Neural cell (in vitro differentiated cells): ENCODE measurements at regions not wholly inside any gene's neighbourhood (a gene's known extent, or its start where the extent isn't known, plus 50 kb on each side); places are given as distances from the start of the nearest gene placed in this dataset.

ENCODE experiments used
- H2AFZ ChIP-seq: fragments of 200-600, 300-800 bp; sonication (generic), shearing (Covaris generic); 2 replicates; pipeline ENCODE4 v1.6.0; 2014; ENCODE audit warnings: low read depth, mild to moderate bottlenecking, antibody characterized with exemption, low read length, moderate library complexity
- H3F3A ChIP-seq: fragments of 200-600 bp; shearing (Covaris generic); 2 replicates; pipeline ENCODE4 v1.6.1; 2016; ENCODE audit warnings: mild to moderate bottlenecking, moderate library complexity, mixed read lengths, antibody characterized with exemption, low read length; ENCODE audit not compliant: insufficient read depth, poor library complexity, severe bottlenecking
- H3K27ac ChIP-seq: fragments of 200-600, 300-800 bp; sonication (generic), shearing (Covaris generic); 2 replicates; pipeline ENCODE4 v1.5.1; 2014; ENCODE audit warnings: mild to moderate bottlenecking, low read length, moderate library complexity
- H3K27me3 ChIP-seq: fragments of 300-800, 200-600 bp; sonication (generic), shearing (Covaris generic); 2 replicates; pipeline ENCODE4 v1.6.0; 2014; ENCODE audit warnings: mild to moderate bottlenecking, low read depth, low read length, moderate library complexity; ENCODE audit not compliant: insufficient read depth
- H3K36me3 ChIP-seq: fragments of 300-800, 200-600 bp; sonication (generic), shearing (Covaris generic); 2 replicates; pipeline ENCODE4 v1.5.1; 2014; ENCODE audit warnings: mild to moderate bottlenecking, antibody characterized with exemption, low read length, moderate library complexity; ENCODE audit not compliant: insufficient read depth
- H3K4me2 ChIP-seq: fragments of 300-800, 200-600 bp; sonication (generic), shearing (Covaris generic); 2 replicates; pipeline ENCODE4 v1.6.0; 2014; ENCODE audit warnings: mild to moderate bottlenecking, low read length
- H3K4me3 ChIP-seq: fragments of 300-800, 200-600 bp; sonication (generic), shearing (Covaris generic); 2 replicates; pipeline ENCODE4 v1.5.1; 2014; ENCODE audit warnings: mild to moderate bottlenecking, low read length, moderate library complexity
- H3K79me2 ChIP-seq: fragments of 200-600 bp; shearing (Covaris generic); replicated peaks from 2 replicates; pipeline ENCODE4 v1.6.0; 2014; ENCODE audit warnings: mild to moderate bottlenecking, low read length, moderate library complexity; ENCODE audit not compliant: insufficient read depth
- H3K9ac ChIP-seq: fragments of 300-800, 200-600 bp; sonication (generic), shearing (Covaris generic); 2 replicates; pipeline ENCODE4 v1.6.1; 2016; ENCODE audit warnings: mild to moderate bottlenecking, low read length, mixed read lengths
- H3K9me2 ChIP-seq: fragments of 200-600 bp; shearing (Covaris generic); 2 replicates; pipeline ENCODE4 v1.6.1; 2016; ENCODE audit warnings: mild to moderate bottlenecking, low read length, mixed read lengths; ENCODE audit not compliant: insufficient read depth
- H3K9me3 ChIP-seq: fragments of 200-600, 300-800 bp; sonication (generic), shearing (Covaris generic); 2 replicates; pipeline ENCODE4 v1.6.1; 2016; ENCODE audit warnings: mild to moderate bottlenecking, mixed run types, low read length, moderate library complexity, mixed read lengths
- H4K20me1 ChIP-seq: fragments of 200-600 bp; shearing (Covaris generic); 2 replicates; pipeline ENCODE4 v1.6.1; 2016; ENCODE audit warnings: mild to moderate bottlenecking, mixed run types; ENCODE audit not compliant: insufficient read depth
- CTCF ChIP-seq: fragments of 450-650 bp; IDR thresholded peaks from 2 replicates; pipeline ENCODE4 v1.5.1; 2014; ENCODE audit warnings: antibody characterized with exemption, mild to moderate bottlenecking, moderate library complexity; ENCODE audit not compliant: poor library complexity, severe bottlenecking
- EP300 ChIP-seq: fragments of 450-650 bp; conservative IDR thresholded peaks from 2 replicates; pipeline ENCODE4 v1.6.1; 2014; ENCODE audit warnings: antibody characterized with exemption, mild to moderate bottlenecking, moderate library complexity; ENCODE audit not compliant: poor library complexity, severe bottlenecking
- EZH2 ChIP-seq: fragments of 200-600, 300-800 bp; shearing (Covaris generic), sonication (generic); IDR thresholded peaks from 2 replicates; pipeline ENCODE4 v1.6.1; 2014; ENCODE audit warnings: antibody characterized with exemption, low read length, borderline replicate concordance, mild to moderate bottlenecking; ENCODE audit not compliant: insufficient read depth, poor library complexity, severe bottlenecking
- MXI1 ChIP-seq: fragments of 450-650 bp; conservative IDR thresholded peaks from 2 replicates; pipeline ENCODE4 v1.6.1; 2014; ENCODE audit warnings: antibody characterized with exemption, mild to moderate bottlenecking; ENCODE audit not compliant: poor library complexity, severe bottlenecking
- POLR2AphosphoS5 ChIP-seq: IDR thresholded peaks from 2 replicates; pipeline ENCODE4 v1.6.1; 2012
- RAD21 ChIP-seq: fragments of 450-650 bp; conservative IDR thresholded peaks from 2 replicates; pipeline ENCODE4 v1.6.1; 2014; ENCODE audit warnings: antibody characterized with exemption, mild to moderate bottlenecking, moderate library complexity
- SMC3 ChIP-seq: fragments of 450-650 bp; conservative IDR thresholded peaks from 2 replicates; pipeline ENCODE4 v1.6.1; 2014; ENCODE audit warnings: antibody characterized with exemption, mild to moderate bottlenecking, moderate library complexity; ENCODE audit not compliant: poor library complexity
- TAF1 ChIP-seq: IDR thresholded peaks from 2 replicates; pipeline ENCODE4 v1.6.1; 2012; ENCODE audit warnings: low read depth
- TF ChIP-seq, protein P1 (sequence below): IDR thresholded peaks from 2 replicates; pipeline ENCODE4 v1.6.1; 2012; ENCODE audit warnings: borderline replicate concordance

- Histone ChIP-seq H3K9me3 (no peaks in the 10 kb centered on the region), H4K20me1 (no peaks in the 10 kb centered on the region), H3K9ac (no peak overlapping the region), H3K27me3 (no peaks in the 10 kb centered on the region), H3K36me3 (no peaks in the 10 kb centered on the region), H3K4me3 (no peak overlapping the region), H3F3A (no peaks in the 10 kb centered on the region), H3K79me2 (no peaks in the 10 kb centered on the region), H3K4me2 (no peak overlapping the region), H2AFZ (no peak overlapping the region), H3K9me2 (no peaks in the 10 kb centered on the region), H3K27ac (no peak overlapping the region)
- TF ChIP-seq SMC3 (no peak), POLR2AphosphoS5 (no peak), EP300 (no peak), MXI1 (no peak), RAD21 (no peak), TAF1 (no peak), CTCF (no peak)
- TF ChIP-seq, protein P1, sequence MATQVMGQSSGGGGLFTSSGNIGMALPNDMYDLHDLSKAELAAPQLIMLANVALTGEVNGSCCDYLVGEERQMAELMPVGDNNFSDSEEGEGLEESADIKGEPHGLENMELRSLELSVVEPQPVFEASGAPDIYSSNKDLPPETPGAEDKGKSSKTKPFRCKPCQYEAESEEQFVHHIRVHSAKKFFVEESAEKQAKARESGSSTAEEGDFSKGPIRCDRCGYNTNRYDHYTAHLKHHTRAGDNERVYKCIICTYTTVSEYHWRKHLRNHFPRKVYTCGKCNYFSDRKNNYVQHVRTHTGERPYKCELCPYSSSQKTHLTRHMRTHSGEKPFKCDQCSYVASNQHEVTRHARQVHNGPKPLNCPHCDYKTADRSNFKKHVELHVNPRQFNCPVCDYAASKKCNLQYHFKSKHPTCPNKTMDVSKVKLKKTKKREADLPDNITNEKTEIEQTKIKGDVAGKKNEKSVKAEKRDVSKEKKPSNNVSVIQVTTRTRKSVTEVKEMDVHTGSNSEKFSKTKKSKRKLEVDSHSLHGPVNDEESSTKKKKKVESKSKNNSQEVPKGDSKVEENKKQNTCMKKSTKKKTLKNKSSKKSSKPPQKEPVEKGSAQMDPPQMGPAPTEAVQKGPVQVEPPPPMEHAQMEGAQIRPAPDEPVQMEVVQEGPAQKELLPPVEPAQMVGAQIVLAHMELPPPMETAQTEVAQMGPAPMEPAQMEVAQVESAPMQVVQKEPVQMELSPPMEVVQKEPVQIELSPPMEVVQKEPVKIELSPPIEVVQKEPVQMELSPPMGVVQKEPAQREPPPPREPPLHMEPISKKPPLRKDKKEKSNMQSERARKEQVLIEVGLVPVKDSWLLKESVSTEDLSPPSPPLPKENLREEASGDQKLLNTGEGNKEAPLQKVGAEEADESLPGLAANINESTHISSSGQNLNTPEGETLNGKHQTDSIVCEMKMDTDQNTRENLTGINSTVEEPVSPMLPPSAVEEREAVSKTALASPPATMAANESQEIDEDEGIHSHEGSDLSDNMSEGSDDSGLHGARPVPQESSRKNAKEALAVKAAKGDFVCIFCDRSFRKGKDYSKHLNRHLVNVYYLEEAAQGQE = no peak
Observed at GRCh38 chr11:69923641-69924307, 104.6 kb upstream of the FGF3 start.

DNA sequence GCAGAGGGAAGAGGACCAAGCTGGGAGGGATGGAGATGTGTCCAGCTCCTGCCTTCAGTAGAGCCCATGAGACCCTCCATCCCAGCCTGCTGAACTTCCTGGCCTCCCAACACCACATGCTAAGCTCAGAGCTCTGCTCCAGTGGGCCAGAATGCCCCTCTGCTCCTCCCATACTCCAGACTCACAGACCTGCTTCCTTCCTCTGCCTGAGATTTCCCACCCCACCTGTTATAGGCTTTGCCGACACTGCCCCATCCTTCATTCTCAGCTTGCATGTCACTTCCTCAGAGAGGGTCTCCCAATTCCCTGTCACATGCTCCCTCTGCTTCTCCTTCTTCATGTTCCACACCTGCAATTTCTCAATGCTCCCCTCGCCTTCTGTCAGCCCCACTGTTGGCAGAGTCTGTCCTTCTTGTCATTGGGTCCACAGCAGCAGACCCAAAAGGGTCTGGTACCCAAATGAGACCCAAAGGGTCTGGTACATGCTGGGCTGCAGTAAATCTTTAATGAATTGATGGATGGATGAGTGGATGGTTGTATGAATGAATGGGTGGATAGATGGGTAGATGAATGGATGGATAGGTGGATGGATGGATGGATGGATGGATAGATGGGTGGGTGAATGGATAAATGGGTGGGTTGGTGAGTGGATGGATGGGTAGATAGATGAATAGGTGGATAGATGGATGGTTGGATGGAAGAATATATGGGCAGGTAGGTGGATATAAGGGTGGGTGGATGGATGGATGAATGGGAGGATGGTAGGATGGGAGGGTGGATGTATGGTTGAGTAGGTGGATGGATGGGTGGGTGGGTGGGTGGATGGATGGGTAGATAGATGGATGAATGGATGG is 105.3 kb upstream of the FGF3 start:
- Histone ChIP-seq H2AFZ (no peak overlapping the region), H3K9ac (no peak overlapping the region), H3K9me3 (no peaks in the 10 kb centered on the region), H4K20me1 (no peaks in the 10 kb centered on the region), H3K79me2 (no peaks in the 10 kb centered on the region), H3K27ac (no peak overlapping the region), H3K27me3 (no peaks in the 10 kb centered on the region), H3F3A (no peaks in the 10 kb centered on the region), H3K4me3 (no peak overlapping the region), H3K36me3 (no peaks in the 10 kb centered on the region), H3K4me2 (no peak overlapping the region), H3K9me2 (no peaks in the 10 kb centered on the region)
- TF ChIP-seq EZH2 (no peak), MXI1 (no peak), POLR2AphosphoS5 (no peak), TAF1 (no peak), RAD21 (no peak), EP300 (no peak), CTCF (no peak), SMC3 (no peak)
- TF ChIP-seq, protein P1 = no peak
